WTC11 (cell line): ENCODE measurements at regions not wholly inside any gene's neighbourhood (a gene's known extent, or its start where the extent isn't known, plus 50 kb on each side); places are given as distances from the start of the nearest gene placed in this dataset.
"Not testable (repeated sequence)": the region's sequence is repeated elsewhere in the genome, so short reads cannot be mapped to it uniquely, and the experiment has no call there.

Source experiments
- ATAC-seq: fragments of 200-7000 bp; cut with Tn5 transposase; 2 replicates; pipeline ENCODE4 v1.10.0; 2021; ENCODE audit warnings: mild to moderate bottlenecking, moderate library complexity
- CTCF ChIA-PET: fragments of 300-600 bp; sonication (Branson Sonifier 250); formaldehyde crosslinking; loops from one replicate; lab custom pipeline; 2021; ENCODE audit warnings: antibody characterized with exemption; lab: Charles Lee
- POLR2A ChIA-PET: fragments of 350-600 bp; sonication (Branson Sonifier 250); formaldehyde crosslinking; loops from one replicate; lab custom pipeline; 2021; ENCODE audit warnings: antibody characterized with exemption; lab: Charles Lee
- DNase-seq: peaks from one replicate; pipeline ENCODE4 v3.0.0; 2021; ENCODE audit warnings: low spot score
- H3K27ac Mint-ChIP-seq: 2 replicates; pipeline ENCODE4 v1.8.0; 2021; ENCODE audit warnings: mixed read lengths
- H3K27me3 Mint-ChIP-seq: 2 replicates; pipeline ENCODE4 v1.8.0; 2021; ENCODE audit warnings: low read depth, mild to moderate bottlenecking, moderate library complexity, mixed read lengths
- H3K36me3 Mint-ChIP-seq: 2 replicates; pipeline ENCODE4 v1.8.0; 2021; ENCODE audit warnings: mixed read lengths
- H3K4me1 Mint-ChIP-seq: 2 replicates; pipeline ENCODE4 v1.8.0; 2022; ENCODE audit warnings: mixed read lengths
- H3K4me3 Mint-ChIP-seq: 2 replicates; pipeline ENCODE4 v1.8.0; 2021; ENCODE audit warnings: mild to moderate bottlenecking, moderate library complexity, mixed read lengths
- H3K9me3 Mint-ChIP-seq: 2 replicates; pipeline ENCODE4 v1.8.0; 2021; ENCODE audit warnings: mixed read lengths
- AFF4 ChIP-seq: sonication (generic); formaldehyde crosslinking; IDR thresholded peaks from 2 replicates; pipeline ENCODE4 v1.8.1; 2023; ENCODE audit warnings: mild to moderate bottlenecking, missing genetic modification reagents, borderline replicate concordance
- ARID4B ChIP-seq: sonication (generic); formaldehyde crosslinking; IDR thresholded peaks from 2 replicates; pipeline ENCODE4 v1.8.0; 2023; ENCODE audit warnings: missing genetic modification reagents, mild to moderate bottlenecking, borderline replicate concordance
- E2F5 ChIP-seq: sonication (generic); formaldehyde crosslinking; IDR thresholded peaks from 2 replicates; pipeline ENCODE4 v1.8.1; 2022; ENCODE audit warnings: mild to moderate bottlenecking, moderate library complexity, missing genetic modification reagents
- ETV6 ChIP-seq: sonication (generic); formaldehyde crosslinking; IDR thresholded peaks from 2 replicates; pipeline ENCODE4 v1.8.1; 2022; ENCODE audit warnings: mild to moderate bottlenecking, missing genetic modification reagents
- FOXJ3 ChIP-seq: sonication (generic); formaldehyde crosslinking; IDR thresholded peaks from 2 replicates; pipeline ENCODE4 v1.9.0; 2021; ENCODE audit warnings: missing genetic modification reagents, mild to moderate bottlenecking, borderline replicate concordance
- FOXK1 ChIP-seq: sonication (generic); formaldehyde crosslinking; IDR thresholded peaks from 2 replicates; pipeline ENCODE4 v1.8.0; 2022; ENCODE audit warnings: mild to moderate bottlenecking, moderate library complexity, missing genetic modification reagents
- GABPB1 ChIP-seq: sonication (generic); formaldehyde crosslinking; IDR thresholded peaks from 2 replicates; pipeline ENCODE4 v1.8.1; 2023; ENCODE audit warnings: mild to moderate bottlenecking, missing genetic modification reagents
- JUN ChIP-seq: sonication (generic); formaldehyde crosslinking; IDR thresholded peaks from 2 replicates; pipeline ENCODE4 v1.8.0; 2023; ENCODE audit warnings: mild to moderate bottlenecking, missing genetic modification reagents
- PREB ChIP-seq: sonication (generic); formaldehyde crosslinking; IDR thresholded peaks from 2 replicates; pipeline ENCODE4 v1.8.1; 2022; ENCODE audit warnings: mild to moderate bottlenecking, missing genetic modification reagents, moderate library complexity, borderline replicate concordance
- PRRX2 ChIP-seq: fragments of 250-450 bp; sonication (Bioruptor Pico); IDR thresholded peaks from 2 replicates; pipeline ENCODE4 v1.8.0; 2021; ENCODE audit warnings: mild to moderate bottlenecking
- ZNF121 ChIP-seq: sonication (generic); formaldehyde crosslinking; IDR thresholded peaks from 2 replicates; pipeline ENCODE4 v1.8.0; 2023; ENCODE audit warnings: missing genetic modification reagents
- ZNF219 ChIP-seq: sonication (generic); formaldehyde crosslinking; IDR thresholded peaks from 2 replicates; pipeline ENCODE4 v1.8.0; 2023; ENCODE audit warnings: missing genetic modification reagents, mild to moderate bottlenecking, borderline replicate concordance
- ZNF263 ChIP-seq: sonication (generic); formaldehyde crosslinking; IDR thresholded peaks from 2 replicates; pipeline ENCODE4 v1.8.1; 2022; ENCODE audit warnings: low read depth, mild to moderate bottlenecking, moderate library complexity, missing genetic modification reagents
- ZNF416 ChIP-seq: fragments of 250-450 bp; sonication (Bioruptor Pico); IDR thresholded peaks from 2 replicates; pipeline ENCODE4 v1.9.0; 2021; ENCODE audit warnings: mild to moderate bottlenecking, inconsistent platforms
- ZNF512 ChIP-seq: sonication (generic); formaldehyde crosslinking; IDR thresholded peaks from 2 replicates; pipeline ENCODE4 v1.8.1; 2022; ENCODE audit warnings: missing genetic modification reagents, borderline replicate concordance
- ZNF532 ChIP-seq: fragments of 250-450 bp; sonication (Bioruptor Pico); IDR thresholded peaks from 2 replicates; pipeline ENCODE4 v1.9.0; 2021; ENCODE audit warnings: mild to moderate bottlenecking, borderline replicate concordance

GRCh38 chr20:53664121-53664520, 70.5 kb upstream of the ZNF217 start (continued):
- TF ChIP-seq AFF4 (CRISPR knock-in tag) (no peak), E2F5 (CRISPR knock-in tag) (no peak), JUN (CRISPR knock-in tag) (no peak)

GRCh38 chr20:53663521-53663920, 69.9 kb upstream of the ZNF217 start:
- H3K27me3 Mint-ChIP-seq, DNase-seq, H3K4me3 Mint-ChIP-seq, ATAC-seq, H3K9me3 Mint-ChIP-seq, H3K36me3 Mint-ChIP-seq, H3K27ac Mint-ChIP-seq, CTCF ChIA-PET: not testable (repeated sequence)
- peaks cover 30% of the 10 kb centered on the region for H3K4me1 Mint-ChIP-seq
- POLR2A ChIA-PET, result interaction anchor here (0.9 kb wide), 1 partner anchor 14 kb away, joined by 3 read pairs; no protein-coding TSS in a partner anchor

- Mint-ChIP-seq H3K4me3 (no peak overlapping the region), H3K4me1 (peaks cover 39% of the 10 kb centered on the region), H3K36me3 (no peaks in the 10 kb centered on the region), H3K9me3 (peaks cover 3% of the 10 kb centered on the region; the same call in 1 of the 2 replicates)
- CTCF ChIA-PET, result interaction anchor here (0.7 kb wide), 1 partner anchor 33 kb away, joined by 3 read pairs; no protein-coding TSS in a partner anchor
- TF ChIP-seq PREB (CRISPR knock-in tag) (no peak), ZNF512 (CRISPR knock-in tag) (no peak), FOXJ3 (no peak), ARID4B (CRISPR knock-in tag) (no peak), ZNF121 (CRISPR knock-in tag) (no peak), FOXK1 (CRISPR knock-in tag) (no peak), PRRX2 (CRISPR knock-in tag) (no peak), ZNF219 (CRISPR knock-in tag) (no peak), ZNF532 (CRISPR knock-in tag) (no peak), ETV6 (CRISPR knock-in tag) (no peak), ZNF263 (no peak), GABPB1 (CRISPR knock-in tag) (no peak), ZNF416 (CRISPR knock-in tag) (no peak)
- TF ChIP-seq, all 79 proteins: peak for 0
- DNase-seq (no peak), ATAC-seq (no peak)
- H3K27me3 Mint-ChIP-seq, result no peaks in the 10 kb centered on the region
- no peak overlapping the region for H3K27ac Mint-ChIP-seq
- POLR2A ChIA-PET, result no interaction called here
Measured at GRCh38 chr20:53662595-53662994, 69.0 kb upstream of the ZNF217 start.
